HG03103 (cell line): ENCODE measurements at regions not wholly inside any gene's neighbourhood (a gene's known extent, or its start where the extent isn't known, plus 50 kb on each side); places are given as distances from the start of the nearest gene placed in this dataset.
"Not testable (repeated sequence)": the region's sequence is repeated elsewhere in the genome, so short reads cannot be mapped to it uniquely, and the experiment has no call there.

Experiments used
- ATAC-seq: cut with Tn5 transposase; IDR thresholded peaks from one replicate; pipeline ENCODE4 v1.9.1; 2021; ENCODE audit warnings: low read depth; ENCODE audit not compliant: unreplicated experiment

DNA sequence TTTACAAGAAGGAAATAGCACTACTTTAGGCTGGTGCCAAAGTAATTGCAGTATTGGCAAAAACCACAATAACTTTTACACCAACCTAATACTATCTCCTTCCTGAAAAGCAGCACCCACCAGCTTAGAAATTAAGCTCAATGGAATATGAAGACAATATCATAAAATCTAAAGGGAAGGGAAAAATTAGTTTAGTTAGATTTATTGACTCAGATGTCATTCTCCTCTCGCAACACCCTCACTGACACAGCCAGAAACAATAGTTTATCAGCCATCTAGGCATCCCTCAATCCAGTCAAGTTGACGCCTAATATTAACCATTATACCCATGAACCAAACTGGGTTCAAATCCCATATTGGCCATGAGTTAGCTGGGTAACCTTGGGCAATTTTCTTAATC, 820.4 kb upstream of the EPHA5 start:
- ATAC-seq, result no peak

- no peak for ATAC-seq
Measured at GRCh38 chr4:66489783-66490452, 819.6 kb upstream of the EPHA5 start.

DNA sequence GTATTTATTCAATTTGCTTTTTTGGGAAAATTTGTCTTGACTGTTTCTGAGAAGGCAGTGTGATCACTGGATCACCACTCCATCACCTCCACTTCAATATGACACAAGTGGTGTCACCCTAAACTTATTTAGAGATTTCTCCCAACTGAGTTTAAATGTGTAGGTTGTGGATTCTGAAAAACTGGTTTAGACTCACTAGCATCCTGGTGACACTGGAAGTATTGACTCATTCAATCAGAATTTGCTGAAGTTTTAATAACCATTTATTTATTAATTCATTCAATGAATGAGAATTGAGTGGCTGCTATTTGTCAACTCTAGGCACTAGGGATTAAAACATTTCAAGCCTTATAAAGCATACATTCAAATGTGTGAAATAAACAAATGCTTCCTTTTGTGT, 819.1 kb upstream of the EPHA5 start:
- no peak for ATAC-seq

GRCh38 chr4:66486068-66486467, 815.8 kb upstream of the EPHA5 start:
- no peak for ATAC-seq

DNA sequence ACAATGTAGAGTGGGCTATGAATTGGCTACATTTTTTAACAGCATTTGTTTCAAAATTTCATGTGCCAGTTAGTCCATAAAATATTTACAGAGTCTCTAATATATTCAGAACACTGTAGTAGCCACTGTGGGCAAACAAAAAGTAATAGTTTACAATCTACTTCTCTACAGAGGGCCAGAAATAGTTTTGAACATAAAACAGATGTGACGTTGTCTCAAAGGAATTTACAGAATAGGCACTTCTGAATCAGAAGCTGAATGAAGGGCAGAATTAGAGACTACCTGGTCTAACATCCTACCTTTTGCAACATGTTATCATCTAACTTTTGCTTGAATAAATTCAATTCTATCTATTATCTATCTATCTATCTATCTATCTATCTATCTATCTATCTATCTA, 811.9 kb upstream of the EPHA5 start:
- no peak for ATAC-seq

GRCh38 chr4:66475596-66475995, 805.3 kb upstream of the EPHA5 start:
- ATAC-seq, result no peak

GRCh38 chr4:66465111-66465510, 794.8 kb upstream of the EPHA5 start:
- ATAC-seq, result no peak

GRCh38 chr4:66462890-66463289, 792.6 kb upstream of the EPHA5 start:
- not testable (repeated sequence) for ATAC-seq

GRCh38 chr4:66451741-66452140, 781.5 kb upstream of the EPHA5 start:
- no peak for ATAC-seq

GRCh38 chr4:66443008-66443407, 772.7 kb upstream of the EPHA5 start:
- no peak for ATAC-seq

GRCh38 chr4:66439508-66439907, 769.2 kb upstream of the EPHA5 start:
- ATAC-seq, result no peak

GRCh38 chr4:66433706-66434105, 763.4 kb upstream of the EPHA5 start:
- no peak for ATAC-seq

DNA sequence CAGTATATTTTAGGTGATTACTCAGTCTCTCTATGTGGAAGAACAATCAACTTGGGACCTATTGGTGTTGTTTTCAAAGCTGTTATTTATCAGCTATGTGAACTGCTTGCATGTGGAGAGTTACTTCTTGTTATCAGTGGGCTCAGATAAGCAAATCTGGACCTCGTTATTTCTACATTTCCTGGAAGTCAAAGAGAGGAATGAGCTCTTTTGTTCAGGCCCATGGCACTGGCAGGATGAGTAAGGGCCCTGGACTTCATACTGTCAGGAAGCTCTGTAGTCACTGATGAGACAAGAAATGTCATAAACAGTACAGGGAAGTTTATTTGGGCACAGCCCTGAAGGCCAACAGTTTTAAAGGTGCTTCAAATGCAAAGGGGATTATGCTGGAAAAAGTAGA, 760.6 kb upstream of the EPHA5 start:
- ATAC-seq, result no peak

- ATAC-seq, result no peak
Measured at GRCh38 chr4:66429276-66429675, 759.0 kb upstream of the EPHA5 start.

GRCh38 chr4:66416425-66416824, 746.1 kb upstream of the EPHA5 start:
- no peak for ATAC-seq

DNA sequence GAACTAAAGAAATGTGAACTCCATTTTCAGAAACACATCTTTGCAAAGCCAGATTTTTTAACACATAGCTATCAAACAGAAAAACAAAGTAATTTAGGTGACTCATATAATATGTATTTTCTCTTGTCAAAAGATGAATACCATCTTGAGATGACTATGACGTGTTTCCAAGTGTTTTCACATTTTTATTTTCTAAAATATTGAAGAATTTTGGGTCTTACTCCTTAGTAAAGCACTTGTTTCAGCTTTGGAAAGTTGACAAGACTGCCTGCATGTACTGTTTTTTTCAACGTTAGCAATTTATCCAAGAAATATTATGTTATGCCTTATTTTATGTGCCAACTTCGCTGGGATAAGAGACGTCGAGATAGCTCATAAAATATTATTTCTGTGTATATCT, 733.9 kb upstream of the EPHA5 start:
- no peak for ATAC-seq

- no peak for ATAC-seq
Measured at GRCh38 chr4:66376921-66377320, 706.6 kb upstream of the EPHA5 start.

DNA sequence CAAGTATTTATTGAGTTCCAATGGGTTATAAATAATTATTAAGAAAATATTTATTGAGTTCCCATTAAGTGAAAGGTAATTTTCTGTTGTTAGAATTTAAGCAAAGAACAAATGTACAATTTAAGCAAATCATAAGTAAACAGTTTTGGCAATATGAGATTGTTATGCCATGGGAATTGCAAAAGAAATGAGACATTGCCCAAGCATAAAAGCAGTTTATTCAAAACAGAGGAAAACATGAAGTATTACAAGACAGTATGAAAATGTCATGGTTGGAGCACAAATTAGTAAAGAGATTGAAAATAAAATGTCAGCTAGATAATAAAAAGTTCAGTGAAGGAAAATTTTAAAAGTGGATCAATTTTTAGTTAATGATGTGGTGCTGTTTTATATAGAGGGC, 706.1 kb upstream of the EPHA5 start:
- no peak for ATAC-seq

DNA sequence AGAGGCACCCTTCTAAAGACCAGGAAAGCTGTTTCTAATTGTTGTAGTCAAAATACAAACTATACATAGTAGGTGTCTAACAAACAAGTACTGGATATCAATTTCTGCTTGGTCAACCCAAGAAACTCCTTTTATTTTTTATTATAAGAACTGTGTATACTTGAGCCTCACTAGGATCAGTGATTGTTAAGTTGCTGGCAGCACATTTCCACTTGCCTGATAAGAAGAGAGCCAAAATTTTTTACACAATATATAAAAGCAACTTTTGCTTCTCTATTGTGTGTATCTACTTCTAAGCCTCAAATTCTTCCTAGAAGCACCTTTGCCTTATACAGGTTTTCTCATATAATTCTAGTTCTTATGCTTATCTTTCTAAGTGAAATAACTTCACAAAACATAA, 703.0 kb upstream of the EPHA5 start:
- no peak for ATAC-seq

GRCh38 chr4:66372706-66373105, 702.4 kb upstream of the EPHA5 start:
- ATAC-seq, result no peak

DNA sequence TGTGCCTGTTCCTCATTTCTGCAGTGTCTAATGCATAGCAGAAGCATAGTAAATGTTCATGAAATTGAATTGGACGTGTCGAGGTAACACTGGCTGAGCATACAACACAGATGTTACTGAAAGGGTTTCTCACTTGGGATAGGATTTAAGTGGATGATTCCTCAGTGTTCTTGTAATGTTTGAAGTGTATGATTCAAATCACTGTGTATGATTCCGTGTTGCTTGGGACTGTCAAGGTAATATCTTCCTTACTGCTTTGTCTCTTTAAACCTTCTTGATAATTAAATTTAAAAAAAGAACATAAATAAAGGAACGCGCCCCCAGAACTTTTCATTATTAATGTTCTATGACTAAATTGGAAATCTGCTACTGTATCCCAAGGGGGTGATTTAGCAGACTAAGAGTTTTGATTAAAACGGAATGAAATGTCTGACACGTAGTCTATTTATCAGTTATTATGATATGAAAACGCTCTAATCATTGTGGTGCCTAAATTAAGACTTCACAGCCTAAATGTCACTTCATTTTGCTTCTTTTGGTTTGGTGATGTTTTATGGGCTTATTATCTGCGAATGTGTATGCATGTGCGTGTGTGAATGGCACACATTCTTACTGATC, 696.9 kb upstream of the EPHA5 start:
- ATAC-seq, result no peak

DNA sequence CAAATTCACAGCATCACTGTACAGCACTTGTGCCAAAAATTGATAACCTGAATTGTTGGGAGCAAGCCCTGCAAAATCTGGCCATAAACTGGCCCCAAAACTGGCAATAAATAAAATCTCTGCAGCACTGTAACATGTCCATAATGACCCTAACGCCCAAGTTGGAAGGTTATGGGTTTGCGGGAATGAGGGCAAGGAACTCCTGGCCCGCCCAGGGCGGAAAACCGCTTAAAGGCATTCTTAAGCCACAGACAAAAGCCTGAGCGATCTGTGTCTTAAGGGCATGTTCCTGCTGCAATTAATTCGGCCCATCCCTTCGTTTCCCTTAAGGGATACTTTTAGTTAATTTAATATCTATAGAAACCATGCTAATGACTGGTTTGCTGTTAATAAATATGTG, 690.1 kb upstream of the EPHA5 start:
- ATAC-seq, result not testable (repeated sequence)

- no peak for ATAC-seq
Measured at GRCh38 chr4:66357316-66357715, 687.0 kb upstream of the EPHA5 start.
